ENCODE measurements at regions not wholly inside any gene's neighbourhood (a gene's known extent, or its start where the extent isn't known, plus 50 kb on each side); places are given as distances from the start of the nearest gene placed in this dataset.

DNA sequence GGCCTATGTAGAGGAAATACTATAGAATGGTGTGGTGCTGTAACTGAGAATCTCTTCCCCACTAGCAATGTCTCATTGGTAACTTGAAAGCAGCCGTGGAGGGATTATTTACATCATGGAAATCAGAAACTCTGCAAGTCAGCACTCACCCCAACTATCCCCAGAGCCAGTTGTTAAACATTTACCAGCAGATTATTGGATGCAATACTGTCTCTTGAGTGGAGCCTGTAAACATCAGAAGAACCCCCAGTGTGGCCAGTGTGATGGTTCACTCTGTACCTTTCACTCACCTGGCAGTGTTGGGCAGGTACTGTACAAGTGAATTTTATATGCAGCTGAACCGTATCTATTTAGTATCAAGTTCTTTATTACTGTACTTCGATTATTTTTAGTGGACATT is 299.8 kb upstream of the SALL1 start:
- no peak for DNase-seq

DNA sequence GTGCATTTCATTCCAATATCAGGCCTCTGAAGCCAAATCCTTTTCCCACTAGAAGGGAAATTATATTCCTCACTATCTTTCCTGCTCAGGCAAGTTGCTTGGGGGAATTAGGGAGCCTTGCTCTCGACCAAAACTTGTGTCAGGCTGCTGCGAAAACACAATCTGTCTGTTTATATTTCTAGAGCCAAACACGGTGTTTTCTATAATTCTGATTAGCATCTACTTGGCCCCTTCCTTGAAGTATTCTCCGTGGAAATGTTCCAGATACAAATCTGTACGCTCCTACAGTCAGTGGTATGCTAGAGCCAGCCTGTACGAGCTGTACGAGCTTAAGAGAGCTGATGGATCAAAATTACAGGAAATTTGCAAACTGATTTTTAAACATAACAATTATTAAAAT is 299.3 kb upstream of the SALL1 start:
- DNase-seq, result no peak

DNA sequence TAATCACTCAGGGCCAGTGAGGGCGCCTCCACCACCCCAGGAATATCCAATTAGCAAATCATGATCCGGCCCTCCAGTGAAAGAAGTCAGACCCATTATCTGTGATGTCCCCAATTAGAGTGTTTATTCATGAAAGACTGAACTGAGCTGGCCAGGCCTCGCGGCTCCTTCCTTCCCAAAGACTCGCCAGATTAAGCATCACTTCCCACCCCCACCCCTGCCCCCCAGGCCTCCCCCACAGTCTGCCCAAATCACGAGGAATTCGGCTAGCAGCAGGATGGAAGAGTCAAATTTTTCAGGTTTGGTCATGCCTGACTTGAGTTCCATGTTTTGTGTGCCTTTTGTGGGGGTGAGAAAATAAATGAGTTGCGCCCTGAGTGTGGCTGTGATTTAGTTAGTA is 298.4 kb upstream of the SALL1 start:
- no peak for DNase-seq

DNA sequence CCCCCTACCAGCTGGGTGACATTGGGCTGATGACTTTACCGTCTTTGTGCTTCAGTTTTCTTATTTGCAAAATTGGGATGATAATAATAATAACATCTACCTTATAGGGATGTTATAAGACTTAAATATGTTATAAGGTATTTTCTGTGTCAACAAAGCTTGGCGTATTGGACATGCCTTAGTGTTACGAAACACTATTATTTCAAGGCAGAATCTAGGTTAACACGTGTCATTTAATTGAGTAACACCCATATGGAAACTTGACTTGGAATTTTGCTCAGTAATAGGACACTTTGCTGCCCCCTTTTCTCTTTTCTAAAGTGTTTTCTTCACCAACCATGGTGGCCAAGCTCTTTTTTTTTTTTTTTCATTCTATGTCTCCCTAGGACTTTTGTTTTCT is 294.2 kb upstream of the SALL1 start:
- no peak for DNase-seq

DNA sequence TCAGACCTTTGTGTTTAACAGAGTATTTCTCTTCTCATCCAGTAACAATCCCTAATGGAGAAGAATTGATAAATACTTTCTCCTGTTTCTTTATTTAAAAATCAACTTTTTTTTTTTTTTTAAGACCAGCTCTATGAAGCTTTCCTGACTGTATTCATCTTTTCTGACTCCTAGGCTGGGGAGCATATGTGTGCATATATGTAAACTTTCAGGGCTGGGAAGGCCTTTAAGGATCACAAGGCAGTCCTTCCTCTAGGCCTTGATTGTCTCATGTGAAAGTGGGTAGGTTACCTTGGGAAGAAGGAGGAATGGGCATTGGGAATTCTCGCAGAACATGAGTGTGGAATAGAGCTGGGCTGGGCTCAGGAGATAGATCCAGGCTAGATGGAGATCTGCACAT is 292.9 kb upstream of the SALL1 start:
- no peak for DNase-seq

DNA sequence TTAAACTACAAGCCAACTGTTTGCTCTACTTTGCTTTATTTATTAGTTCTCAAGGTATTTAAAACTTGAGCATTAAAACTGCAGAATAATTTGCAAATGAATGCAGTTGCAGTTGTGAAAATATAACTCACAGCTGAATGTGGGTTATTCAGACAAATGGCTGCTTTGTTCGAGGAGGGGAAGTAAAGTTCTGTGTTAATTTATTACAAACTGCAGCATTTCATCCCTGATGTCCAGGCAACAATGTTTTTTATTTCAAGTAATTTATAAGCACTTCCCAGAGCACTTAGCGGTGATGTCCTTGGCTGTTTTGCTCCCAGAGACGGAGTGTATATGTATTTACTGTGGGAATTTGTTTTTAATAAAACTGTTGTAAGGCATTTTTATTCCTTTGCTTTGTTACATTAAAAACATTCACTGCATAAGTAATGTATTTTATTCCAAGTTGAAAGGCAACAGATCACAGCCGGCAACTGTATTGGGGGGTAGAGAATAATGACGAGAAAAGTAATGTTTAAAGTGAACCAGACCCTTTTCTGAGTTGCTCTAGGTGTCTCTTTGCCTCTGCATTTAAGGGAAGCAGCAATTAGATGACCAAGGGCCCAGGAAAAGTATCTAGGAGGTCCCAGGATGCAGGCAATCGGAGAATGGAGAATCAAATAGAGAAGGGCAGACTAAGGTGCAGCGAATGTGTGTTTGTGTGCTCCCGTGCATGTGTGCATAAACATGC is 291.2 kb upstream of the SALL1 start:
- no peak for DNase-seq

DNA sequence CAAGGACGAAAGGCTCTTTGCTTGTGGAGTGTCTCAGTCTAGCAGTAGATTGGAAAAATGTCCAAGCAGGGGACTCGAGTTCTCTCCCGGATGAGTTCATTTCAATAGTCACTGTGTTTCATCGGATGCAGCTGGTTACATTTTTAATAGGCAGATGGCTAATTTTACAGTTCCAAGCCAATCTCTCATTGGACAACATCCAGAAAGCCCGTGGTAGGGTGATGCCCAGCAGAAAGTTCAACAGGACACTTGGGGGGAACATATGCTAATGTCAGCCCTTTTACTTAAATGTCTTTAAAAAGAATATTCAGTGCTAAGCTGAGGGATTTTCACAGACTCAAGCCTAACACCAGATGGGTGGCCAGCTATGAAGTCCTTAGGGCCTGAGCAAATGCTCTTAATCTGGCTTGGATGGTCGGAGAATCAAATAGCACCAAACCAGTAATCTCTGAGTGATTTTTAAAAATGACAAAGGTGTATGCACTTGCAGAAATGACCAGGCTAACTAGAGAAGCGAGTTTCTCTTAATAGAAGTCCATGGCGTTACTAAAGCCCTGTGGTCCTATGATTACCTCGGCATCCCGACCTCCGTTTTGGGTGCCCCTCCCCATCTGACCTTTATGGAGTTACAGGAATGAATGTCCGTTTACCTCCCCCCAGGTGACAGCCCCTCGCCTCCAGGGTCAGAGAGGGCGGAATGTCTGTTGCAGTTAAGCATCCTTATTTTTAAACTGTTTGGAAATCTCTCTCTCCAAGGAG is 289.2 kb upstream of the SALL1 start:
- DNase-seq, result no peak

DNA sequence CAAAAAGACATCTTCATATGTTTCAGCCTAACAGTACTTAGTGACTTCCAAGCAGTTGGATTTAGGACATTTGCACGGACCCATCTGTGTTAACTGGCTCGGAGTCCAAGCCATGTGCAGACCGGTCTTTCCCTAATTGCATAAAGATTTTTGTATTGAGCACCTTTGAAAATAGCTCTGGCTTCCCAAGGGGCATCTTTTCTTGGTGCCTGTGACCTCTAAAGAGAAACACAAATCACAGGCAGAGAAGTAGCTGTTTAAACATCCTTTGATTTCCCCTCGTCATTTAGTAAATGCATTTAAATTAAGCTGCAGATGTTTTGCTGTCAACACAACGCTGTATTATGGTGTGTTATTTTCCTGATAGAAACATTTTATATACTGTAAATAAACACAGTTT is 288.2 kb upstream of the SALL1 start:
- no peak for DNase-seq

DNA sequence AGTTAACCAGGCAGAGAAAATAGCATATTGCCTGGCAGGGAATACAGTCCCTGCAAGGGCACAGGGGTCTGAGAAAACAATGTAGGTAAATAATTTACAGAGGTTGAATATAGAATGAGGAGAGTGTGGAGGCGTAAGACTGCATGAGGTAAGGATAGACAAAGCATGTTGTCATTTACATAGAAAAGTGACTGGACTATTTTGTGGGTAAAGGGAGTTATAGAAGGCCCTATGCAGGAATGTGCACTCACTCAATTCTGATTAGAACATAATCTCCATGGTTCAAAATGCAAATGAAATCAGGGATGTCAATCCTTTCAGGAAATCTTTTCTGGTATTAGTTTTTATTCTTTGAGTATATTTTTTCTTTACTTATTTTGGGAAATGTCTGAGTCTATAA is 285.7 kb upstream of the SALL1 start:
- DNase-seq, result no peak

DNA sequence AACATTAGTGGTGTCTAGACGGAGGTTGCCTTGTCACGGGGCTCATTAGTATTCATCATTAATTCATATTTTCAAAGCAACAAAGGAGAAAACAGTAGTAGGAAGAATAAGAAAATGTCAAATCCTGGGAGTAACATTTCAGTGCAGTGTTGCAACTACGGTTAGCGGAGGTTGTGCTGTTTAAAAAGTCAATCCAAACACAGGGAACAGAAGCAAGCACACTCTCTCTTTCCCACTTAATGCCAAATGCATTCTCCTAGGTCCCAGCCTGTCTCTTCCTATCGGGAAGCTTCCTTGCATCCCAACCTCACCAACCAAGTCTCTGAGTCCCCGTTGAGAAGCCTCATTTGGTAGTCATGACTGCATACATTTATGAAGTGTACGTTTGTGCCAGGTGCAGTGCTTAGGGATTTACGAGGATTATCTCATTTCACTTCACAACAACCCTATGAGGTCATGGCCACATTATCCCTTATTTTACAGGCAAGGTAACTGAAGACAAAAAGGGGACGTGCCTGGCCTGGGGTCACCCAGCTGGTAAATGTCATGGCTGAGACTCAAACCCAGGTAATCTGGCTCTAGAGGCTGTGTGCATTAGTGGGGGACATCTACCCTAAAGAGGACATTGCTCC is 283.6 kb upstream of the SALL1 start:
- DNase-seq, result no peak

DNA sequence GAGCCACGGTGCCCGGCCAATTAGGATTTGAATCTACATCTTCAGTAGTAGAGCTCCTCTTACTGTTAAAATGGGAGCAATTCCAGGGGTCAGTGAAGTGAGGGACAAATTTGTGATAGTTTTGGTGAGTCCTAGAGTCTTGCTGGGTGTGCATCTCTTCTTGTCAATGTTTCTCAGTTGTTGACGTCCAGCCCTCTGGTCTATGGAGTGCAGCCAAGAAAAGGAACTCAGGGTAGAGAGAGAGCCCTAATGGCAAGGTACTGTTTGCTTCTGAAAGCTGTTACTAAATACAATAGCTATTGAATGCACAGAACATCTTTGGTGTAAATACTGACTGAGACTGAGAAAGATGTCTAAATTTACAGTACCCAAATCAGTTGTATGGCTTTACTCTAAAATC is 282.5 kb upstream of the SALL1 start:
- DNase-seq, result no peak

DNA sequence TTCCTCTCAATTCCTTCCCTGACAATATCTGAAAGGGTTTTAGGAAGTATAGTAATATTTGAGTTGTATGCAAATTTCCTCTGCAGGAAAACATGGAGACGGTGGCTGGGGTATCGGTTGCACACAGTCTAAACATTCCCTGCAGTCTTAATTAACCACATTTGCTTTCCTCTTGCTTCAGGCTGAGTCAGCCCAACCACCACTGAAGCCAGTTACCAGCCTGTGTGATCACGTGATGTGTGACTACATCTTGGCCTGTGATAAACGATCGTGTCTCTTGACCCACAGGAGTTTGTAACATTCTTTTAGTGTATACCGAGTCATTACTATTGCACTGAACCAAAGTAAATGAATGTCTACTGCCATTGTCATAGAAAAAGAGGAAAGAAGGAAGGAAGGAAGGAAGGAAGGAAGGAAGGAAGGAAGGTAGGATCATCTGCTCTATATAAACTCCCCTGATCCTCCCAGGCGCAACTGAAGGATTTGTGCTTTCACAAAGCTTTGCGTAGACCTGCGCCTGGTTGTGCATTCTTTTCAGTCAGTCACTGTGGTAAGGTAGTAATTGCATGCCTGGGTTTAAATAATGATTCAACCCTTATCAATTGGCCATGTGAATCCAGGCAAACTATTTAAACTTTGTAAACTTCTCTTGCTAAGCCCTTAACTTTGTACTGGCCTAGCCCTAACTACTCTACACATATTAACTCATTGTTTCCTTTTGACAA is 280.6 kb upstream of the SALL1 start:
- DNase-seq, result no peak

DNA sequence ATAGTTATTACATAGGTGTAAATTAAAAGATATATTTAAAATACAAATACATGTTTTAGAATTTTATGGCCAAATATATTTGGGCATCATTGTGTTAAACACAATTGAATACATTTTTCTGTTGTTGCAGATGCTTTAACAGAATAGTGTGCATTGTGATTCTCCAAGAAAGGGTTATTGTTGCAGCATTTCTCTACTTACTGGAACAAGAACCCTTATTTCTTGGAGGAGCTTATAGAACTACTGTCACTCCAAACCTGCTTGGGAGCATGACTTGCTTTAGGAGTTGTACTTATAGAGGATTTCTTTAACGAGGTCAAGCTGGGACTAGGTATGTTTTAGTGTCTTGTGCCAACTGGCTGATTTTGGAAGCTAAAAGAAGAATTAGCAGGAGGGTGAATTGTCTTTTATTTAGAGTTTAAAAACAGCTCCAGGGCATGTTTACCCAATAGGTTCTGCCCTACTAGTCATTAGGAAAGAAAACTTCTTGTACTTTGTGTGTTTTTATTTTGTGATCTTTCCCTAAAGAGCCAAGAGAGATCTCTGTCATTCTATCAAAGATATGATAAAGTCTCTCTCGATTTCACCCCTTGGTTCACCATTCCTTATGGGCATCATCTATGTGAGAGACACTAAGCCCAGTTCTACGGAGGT is 279.8 kb upstream of the SALL1 start:
- DNase-seq, result no peak

DNA sequence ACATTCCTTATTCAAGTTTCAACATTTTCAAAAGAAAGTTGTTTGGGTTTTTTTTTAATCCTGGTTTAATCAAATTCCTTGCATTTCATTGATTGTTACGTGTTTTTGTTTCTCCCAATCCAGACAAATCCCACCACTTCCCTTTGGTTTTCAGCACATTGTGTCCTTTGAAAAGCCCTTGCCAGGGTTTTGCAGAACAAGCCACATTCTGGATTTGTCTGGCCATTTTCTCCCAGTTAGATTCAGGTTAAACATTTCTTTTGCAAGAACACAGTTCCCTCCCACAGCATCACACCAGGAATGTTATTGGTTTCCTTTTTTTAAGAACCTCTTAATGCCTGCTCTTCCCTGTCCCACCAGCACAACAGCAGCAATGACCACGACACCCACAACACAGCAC is 278.0 kb upstream of the SALL1 start:
- DNase-seq, result no peak

DNA sequence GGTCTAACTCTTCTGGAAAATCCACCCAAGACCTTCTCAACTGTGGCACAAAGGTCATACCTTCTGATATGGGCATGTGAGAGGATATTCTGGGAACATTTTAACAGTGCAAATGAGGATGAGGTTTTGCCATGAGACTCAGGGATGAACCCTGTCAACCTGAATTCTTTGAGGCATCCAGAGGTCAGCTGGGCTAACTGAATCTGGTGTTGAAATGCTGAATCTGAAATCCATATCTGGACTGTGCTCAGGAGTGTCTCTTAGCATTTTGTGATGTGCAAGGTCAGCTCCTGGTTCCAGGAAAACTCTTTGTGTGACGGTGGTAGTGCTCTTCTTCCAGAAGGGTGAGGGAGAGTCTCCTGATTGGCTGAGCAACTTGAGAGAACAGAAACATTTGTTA is 276.0 kb upstream of the SALL1 start:
- DNase-seq, result no peak

DNA sequence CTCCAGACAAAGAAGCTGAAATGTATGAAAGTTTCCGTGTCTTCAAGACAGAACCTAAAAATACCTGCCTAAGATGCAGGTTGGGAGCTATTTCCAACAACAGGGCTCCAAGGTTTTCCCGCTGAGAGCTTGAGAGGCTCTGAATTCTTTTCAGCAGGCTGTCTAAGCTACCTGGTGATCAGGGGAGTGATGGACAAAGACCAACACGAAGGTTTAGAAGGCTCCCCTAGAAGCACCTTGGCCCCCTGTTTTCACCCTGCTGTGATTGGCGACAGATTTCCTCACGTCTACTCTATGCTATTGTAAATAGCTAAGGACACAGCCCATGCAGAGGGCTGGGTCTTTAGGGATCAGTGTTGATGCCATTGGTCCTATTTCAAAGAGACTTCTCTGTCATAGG is 275.2 kb upstream of the SALL1 start:
- no peak for DNase-seq

DNA sequence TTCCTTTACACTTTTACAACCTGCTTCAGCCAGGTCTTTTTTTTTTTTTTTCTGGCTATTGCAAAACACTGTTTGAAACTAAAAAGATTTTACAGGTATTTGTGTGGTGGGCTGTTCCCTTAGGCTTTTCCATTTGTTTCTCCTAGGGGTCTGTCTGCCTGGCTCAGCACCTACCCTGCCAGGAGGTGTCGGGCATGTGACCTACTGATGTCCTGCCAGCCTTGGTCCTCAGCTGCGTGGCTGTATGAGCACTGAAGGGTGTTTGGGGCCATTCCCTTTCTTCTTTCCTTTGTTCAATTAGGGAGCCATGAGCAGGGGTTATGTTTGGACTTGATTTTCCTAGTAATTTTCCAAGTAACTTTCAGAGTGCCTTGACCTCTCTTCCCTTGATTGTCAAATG is 269.2 kb upstream of the SALL1 start:
- no peak for DNase-seq

DNA sequence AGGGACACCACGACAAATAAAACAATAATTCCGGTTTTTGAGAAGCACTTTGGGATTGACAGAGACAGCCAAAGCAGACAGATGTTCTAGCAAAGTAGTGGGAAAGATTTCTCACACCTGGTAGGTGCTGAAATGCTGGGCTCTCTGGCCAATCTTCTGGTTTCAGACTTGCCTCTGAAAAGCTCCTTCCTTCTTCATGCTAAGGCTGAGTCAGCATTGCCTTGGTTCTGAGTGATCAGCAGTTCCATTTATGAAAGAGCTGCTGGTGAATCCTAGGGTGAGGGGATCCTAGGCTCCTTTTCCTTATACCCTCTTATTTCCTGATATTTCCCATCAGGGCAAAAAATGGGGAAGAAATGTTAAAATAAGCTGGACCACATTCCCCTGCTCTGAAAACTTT is 268.7 kb upstream of the SALL1 start:
- DNase-seq, result no peak

DNA sequence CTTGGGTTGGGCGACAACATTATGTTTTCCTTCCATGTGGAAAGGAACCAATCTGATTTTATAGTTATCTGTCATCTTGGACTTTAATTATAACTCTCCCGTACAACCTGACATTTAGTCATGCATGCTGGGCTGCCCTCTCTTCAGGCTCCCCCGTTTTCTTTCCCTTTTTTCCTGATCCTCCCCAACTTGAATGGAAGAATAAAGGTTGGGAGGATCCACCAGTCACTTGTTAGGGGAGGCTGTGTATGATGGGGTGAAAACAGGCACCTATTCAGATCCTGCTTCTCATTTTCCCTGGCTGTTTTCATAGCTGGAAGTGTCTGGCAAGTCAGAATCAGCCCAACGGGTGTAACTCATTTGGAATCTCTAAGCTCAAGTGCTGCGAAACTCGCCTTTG is 267.2 kb upstream of the SALL1 start:
- DNase-seq, result no peak

DNA sequence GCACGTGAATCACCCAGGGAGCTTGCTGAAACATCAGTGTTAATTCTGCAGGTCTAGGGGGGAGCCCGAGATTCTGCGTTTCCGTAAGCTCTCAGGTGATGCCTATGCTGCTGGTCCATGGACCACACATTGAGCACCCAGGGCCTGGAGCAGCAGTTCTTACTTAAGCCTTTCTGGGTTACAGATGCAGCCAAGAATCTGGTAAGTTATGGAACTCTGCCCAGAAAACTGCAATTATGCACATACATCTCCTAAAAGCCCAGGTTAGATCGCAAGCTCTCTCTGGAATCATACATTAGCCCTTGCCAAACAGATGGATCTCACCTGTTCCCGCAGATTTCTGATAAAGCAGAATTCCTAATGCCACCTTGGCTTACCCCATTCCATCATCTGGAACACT is 265.9 kb upstream of the SALL1 start:
- DNase-seq, result no peak

DNA sequence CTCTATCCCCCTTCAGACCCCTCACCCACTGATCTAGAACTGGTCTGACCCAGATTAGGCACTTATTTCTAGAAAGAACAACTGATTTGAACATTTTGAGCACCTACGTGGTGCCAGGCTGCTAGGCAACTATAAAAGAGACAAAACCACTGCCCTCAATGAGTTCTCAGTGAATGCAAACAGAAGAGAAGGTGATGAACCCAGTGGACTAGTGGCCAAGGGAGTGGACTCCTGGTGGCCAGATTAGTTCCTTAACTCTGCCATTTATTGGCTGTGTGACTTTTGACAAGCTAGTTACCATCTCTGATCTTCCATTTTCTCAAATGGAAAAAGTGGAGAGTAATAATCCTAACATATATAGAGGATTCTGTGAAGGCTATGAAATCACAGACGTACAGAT is 259.1 kb upstream of the SALL1 start:
- DNase-seq, result no peak

DNA sequence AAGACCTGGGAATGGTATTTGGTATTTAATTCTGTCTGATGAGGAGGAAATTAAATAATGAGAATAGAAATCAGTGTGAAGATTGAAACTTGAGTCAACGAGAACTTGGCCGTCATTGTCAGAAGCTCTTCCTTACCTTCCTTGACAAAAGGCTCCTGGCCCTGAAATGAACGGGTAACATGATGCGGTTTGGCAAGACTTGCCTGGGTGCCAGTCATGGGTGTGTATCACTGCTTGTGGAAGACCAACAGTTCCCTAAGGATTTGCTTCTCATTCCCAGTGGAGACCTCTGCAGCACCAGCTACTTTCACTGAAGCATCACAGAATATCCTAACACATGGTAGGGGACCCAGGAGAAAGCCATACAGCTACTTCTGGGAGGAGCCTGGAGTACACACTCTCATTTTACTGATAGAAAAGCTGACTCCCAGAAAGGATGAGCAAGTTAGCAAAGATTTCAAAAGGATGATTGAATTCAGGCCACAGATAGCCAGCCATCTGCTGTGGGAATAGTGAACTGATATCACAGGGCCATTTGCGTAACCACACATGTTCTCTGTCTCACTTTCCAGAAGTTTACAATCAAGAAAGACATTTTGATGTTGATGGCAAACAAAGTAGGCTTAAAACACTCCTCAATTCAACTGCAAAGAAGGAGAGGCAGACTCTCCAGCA is 258.1 kb upstream of the SALL1 start:
- DNase-seq, result no peak

DNA sequence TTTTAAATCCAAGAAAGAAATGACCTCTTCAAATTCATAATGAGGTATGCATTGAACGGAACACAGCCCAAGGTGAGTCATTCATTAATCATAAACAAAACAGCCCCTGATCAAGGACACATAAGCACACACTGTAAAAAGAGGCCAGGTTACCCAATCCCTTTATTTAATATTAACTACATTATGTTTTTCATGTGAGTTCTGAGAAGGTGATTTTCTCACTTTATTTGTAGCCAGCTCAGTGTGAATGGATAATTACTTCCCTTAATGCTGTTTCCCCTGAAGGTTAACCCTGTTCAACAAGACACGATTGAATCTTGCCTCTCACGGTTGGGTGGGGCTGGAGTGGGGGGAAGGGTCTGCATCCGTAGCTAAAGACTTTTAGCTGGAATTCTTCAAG is 257.3 kb upstream of the SALL1 start:
- DNase-seq, result no peak

Data from CD4-positive, alpha-beta T cell treated with Interferon alpha-2 for 1 hour (primary cell).